GM12891 (cell line): ENCODE measurements at regions not wholly inside any gene's neighbourhood (a gene's known extent, or its start where the extent isn't known, plus 50 kb on each side); places are given as distances from the start of the nearest gene placed in this dataset.

ENCODE experiments used
- PAX5 ChIP-seq: IDR thresholded peaks from 2 replicates; pipeline ENCODE4 v1.6.1; 2011; ENCODE audit warnings: low read length, moderate library complexity, mild to moderate bottlenecking; ENCODE audit not compliant: insufficient read depth, severe bottlenecking
- POLR2A ChIP-seq: IDR thresholded peaks from 2 replicates; pipeline ENCODE4 v1.6.1; 2011; ENCODE audit warnings: low read depth, low read length, control low read depth
- POLR2AphosphoS5 ChIP-seq: IDR thresholded peaks from 2 replicates; pipeline ENCODE4 v1.6.1; 2011; ENCODE audit warnings: low read depth, low read length, control low read depth
- POU2F2 ChIP-seq: IDR thresholded peaks from 2 replicates; pipeline ENCODE4 v1.6.1; 2011; ENCODE audit warnings: low read depth, mild to moderate bottlenecking, control low read depth, low read length, moderate library complexity
- SPI1 ChIP-seq: IDR thresholded peaks from 2 replicates; pipeline ENCODE4 v1.6.1; 2011; ENCODE audit warnings: low read depth, low read length, control low read depth
- TAF1 ChIP-seq: IDR thresholded peaks from 2 replicates; pipeline ENCODE4 v1.6.1; 2011; ENCODE audit warnings: low read depth, low read length, control low read depth

DNA sequence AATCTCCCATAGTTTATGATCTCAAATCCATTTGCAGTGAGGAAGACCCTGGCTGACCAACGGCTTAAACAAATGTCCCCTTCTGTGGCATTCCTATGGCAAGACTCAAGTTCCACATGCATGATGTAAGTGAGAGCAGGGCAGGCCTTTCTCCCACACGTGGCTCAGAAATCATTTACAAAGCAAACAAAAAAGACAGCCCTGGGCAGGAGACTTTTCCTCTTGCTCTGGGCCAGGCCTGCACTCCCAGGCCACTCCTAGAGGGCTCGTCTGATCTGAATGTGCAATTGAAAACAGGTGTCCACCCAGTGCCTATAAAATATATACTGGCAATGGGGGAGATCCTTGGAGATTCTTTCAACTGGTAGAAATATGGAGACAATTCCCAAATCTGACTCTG is 123.1 kb downstream of the DMRT2 start:
- no peak for TF ChIP-seq POLR2A
- no peak for TF ChIP-seq POLR2AphosphoS5
- no peak for TF ChIP-seq TAF1
- TF ChIP-seq SPI1: no peak
- TF ChIP-seq POU2F2: no peak
- TF ChIP-seq PAX5: no peak
